ENCODE measurements at regions not wholly inside any gene's neighbourhood (a gene's known extent, or its start where the extent isn't known, plus 50 kb on each side); places are given as distances from the start of the nearest gene placed in this dataset.

DNA sequence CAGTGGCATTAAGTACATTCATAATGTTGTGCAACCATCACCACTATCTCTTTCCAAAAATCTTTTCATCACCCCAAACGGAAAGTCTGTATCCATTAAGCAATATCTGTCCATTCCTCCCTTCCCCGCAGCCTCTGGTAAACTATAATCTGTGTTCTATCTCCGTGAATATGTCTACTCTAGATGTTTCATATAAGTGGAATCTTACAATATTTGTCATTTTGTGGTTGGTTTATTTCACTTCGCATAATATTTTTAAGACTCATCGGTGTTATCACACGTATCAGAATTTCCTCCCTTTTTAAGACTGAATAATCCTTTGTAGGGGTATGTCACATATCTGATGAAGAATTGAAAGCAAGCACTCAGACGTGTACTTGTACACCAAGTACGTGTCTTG, 86.0 kb upstream of the FGFR2 start:
- TF ChIP-seq, protein P1, sequence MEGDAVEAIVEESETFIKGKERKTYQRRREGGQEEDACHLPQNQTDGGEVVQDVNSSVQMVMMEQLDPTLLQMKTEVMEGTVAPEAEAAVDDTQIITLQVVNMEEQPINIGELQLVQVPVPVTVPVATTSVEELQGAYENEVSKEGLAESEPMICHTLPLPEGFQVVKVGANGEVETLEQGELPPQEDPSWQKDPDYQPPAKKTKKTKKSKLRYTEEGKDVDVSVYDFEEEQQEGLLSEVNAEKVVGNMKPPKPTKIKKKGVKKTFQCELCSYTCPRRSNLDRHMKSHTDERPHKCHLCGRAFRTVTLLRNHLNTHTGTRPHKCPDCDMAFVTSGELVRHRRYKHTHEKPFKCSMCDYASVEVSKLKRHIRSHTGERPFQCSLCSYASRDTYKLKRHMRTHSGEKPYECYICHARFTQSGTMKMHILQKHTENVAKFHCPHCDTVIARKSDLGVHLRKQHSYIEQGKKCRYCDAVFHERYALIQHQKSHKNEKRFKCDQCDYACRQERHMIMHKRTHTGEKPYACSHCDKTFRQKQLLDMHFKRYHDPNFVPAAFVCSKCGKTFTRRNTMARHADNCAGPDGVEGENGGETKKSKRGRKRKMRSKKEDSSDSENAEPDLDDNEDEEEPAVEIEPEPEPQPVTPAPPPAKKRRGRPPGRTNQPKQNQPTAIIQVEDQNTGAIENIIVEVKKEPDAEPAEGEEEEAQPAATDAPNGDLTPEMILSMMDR (IDR thresholded peaks at IDR 0.05; ENCODE audit: low read depth, low read length, poor library complexity, severe bottlenecking), result no peak
- no peak for TF ChIP-seq EZH2phosphoT487 (IDR thresholded peaks at IDR 0.05; ENCODE audit: borderline replicate concordance, low read length)
